HG03108 (cell line): ENCODE measurements at regions not wholly inside any gene's neighbourhood (a gene's known extent, or its start where the extent isn't known, plus 50 kb on each side); places are given as distances from the start of the nearest gene placed in this dataset.

Experiments
- ATAC-seq: cut with Tn5 transposase; IDR thresholded peaks from one replicate; pipeline ENCODE4 v1.9.1; 2021; ENCODE audit warnings: moderate library complexity; ENCODE audit not compliant: unreplicated experiment

DNA sequence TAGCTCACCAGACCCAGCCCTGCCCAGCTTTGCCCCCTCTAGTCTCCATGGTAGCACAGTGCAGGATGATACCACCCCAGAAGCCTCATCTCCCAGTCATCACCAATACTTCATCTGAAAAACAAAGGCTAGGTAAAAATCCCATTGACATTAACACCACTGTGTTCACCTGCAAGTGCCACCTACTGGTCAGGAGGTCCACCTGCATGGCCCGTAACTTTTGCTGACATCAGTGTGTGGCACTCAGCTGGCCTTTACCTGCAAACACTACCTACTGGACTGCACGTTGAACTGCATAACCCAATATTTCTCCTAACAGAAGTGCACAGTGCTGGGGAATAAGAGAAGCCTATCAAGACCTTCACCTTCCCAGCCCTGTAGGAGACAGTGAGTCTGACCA, 234.7 kb upstream of the ADGRB3 start:
- no peak for ATAC-seq

GRCh38 chr6:68391953-68392352, 243.1 kb upstream of the ADGRB3 start:
- ATAC-seq = no peak

DNA sequence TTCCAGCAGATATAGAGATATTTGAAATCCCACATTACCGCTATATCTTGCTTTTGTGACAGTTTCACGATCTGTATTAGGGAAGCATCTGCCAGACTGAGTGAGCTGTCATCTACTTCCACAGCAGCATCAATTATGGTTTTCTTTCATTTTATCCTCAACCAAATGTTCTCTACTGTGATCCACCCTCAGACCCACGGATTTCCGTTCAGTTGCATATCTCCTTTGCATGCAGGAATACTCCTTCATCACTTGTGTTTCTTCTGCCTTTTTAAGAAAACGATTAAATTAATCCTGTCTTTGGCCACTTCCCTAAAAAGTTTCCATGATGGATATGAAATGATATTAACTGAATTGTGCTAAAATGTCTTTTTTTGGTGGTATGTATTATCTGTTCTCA, 262.1 kb upstream of the ADGRB3 start:
- ATAC-seq = no peak

GRCh38 chr6:68368845-68369244, 266.2 kb upstream of the ADGRB3 start:
- no peak for ATAC-seq

GRCh38 chr6:68364271-68364805, 270.7 kb upstream of the ADGRB3 start:
- ATAC-seq = no peak

- no peak for ATAC-seq
Measured at GRCh38 chr6:68343901-68344300, 291.2 kb upstream of the ADGRB3 start.

GRCh38 chr6:68342286-68342685, 292.8 kb upstream of the ADGRB3 start:
- no peak for ATAC-seq

GRCh38 chr6:68339488-68340131, 295.5 kb upstream of the ADGRB3 start:
- no peak for ATAC-seq

- ATAC-seq = no peak
Measured at GRCh38 chr6:68333442-68333841, 301.6 kb upstream of the ADGRB3 start.

GRCh38 chr6:68328156-68328555, 306.9 kb upstream of the ADGRB3 start:
- ATAC-seq = no peak

- no peak for ATAC-seq
Measured at GRCh38 chr6:68326762-68327161, 308.3 kb upstream of the ADGRB3 start.

DNA sequence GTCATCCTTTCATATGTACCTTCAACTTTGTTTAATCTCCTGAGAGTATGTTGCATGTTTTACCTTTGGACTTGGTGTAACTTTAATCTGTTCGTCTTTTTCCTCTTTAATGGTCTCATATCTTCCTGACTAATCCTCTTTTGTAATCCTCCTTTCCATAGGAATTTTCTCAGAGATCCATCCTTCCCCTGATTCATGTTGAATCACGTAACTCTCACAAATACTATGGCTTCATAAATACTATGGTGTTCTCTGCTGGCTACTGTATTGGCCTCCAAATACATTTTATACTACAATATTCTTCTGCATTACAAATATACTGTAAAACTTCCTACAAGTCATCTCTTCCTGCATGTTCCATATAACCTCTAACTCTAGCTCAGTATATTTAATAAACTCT, 317.7 kb upstream of the ADGRB3 start:
- no peak for ATAC-seq

GRCh38 chr6:68313911-68314310, 321.2 kb upstream of the ADGRB3 start:
- no peak for ATAC-seq

GRCh38 chr6:68307301-68307700, 327.8 kb upstream of the ADGRB3 start:
- ATAC-seq = no peak

GRCh38 chr6:68296126-68296525, 339.0 kb upstream of the ADGRB3 start:
- ATAC-seq = no peak

- ATAC-seq = no peak
Measured at GRCh38 chr6:68282646-68283045, 352.4 kb upstream of the ADGRB3 start.

GRCh38 chr6:68279793-68280557, 355.1 kb upstream of the ADGRB3 start:
- ATAC-seq = no peak

GRCh38 chr6:68273297-68273696, 361.8 kb upstream of the ADGRB3 start:
- no peak for ATAC-seq

DNA sequence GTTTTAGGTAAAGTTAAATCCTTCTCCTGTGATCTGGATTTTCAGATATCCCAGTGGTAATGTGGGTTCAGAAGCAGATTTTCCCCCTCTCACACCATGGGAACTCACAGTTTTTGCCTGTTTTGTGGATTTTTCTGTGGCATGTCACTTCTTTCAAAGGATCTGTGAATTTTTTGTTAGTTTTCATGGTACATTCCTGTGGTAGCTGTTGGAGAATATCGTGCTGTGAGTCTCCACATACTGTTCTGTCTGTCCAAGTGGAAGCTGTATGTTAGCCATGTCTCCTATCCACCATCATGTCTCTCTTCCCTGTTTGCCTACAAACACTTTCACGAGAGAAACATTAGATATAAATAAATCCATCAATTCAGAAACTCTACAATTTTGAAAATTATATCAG, 378.7 kb upstream of the ADGRB3 start:
- no peak for ATAC-seq

DNA sequence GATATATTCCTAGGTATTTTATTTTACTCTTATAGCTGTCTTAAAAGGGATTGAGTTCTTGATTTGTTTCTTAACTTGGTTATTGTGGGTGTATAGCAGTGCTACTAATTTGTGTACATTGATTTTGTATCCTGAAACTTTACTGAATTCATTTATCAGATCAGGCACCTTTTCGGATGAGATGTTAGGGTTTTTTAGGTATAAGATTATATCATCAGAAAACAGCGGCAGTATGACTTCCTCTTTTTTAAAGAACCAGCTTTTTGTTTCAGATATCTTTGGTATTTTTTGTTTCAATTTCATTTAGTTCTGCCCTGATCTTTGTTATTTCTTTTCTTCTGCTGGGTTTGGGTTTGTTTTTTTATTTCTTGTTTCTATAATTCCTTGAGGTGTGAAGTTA, 382.4 kb upstream of the ADGRB3 start:
- no peak for ATAC-seq

- no peak for ATAC-seq
Measured at GRCh38 chr6:68247782-68248181, 387.3 kb upstream of the ADGRB3 start.

DNA sequence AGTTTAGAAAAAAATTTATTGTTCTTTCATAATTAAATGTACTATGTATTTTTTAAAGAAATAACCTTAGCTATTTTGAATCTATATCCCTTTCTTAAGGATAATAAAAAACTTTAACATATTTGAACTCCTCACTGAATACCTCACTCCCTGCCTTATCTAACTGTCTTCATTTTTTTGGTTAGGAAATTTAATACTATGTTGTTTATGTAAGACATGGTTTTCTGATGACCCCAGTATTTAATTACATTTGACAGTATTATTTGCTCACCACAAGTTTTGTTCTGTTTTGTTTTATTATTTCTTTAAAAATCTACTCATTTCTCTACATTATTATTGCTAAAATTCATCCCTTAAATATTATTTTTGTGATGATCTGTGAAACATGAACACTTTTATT, 394.4 kb upstream of the ADGRB3 start:
- ATAC-seq = no peak
